HEK293 (cell line): ENCODE measurements at regions not wholly inside any gene's neighbourhood (a gene's known extent, or its start where the extent isn't known, plus 50 kb on each side); places are given as distances from the start of the nearest gene placed in this dataset.

Experiments used
- BCL6B ChIP-seq: fragments of 450-650 bp; formaldehyde crosslinking; IDR thresholded peaks from 2 replicates; pipeline ENCODE4 v1.5.1; 2017; ENCODE audit warnings: missing biosample characterization, missing genetic modification characterization
- CTCF ChIP-seq: fragments of 450-650 bp; formaldehyde crosslinking; IDR thresholded peaks from 2 replicates; pipeline ENCODE4 v1.5.1; 2016; ENCODE audit warnings: missing biosample characterization, missing genetic modification characterization
- MEIS1 ChIP-seq: sonication (generic); formaldehyde crosslinking; IDR thresholded peaks from 2 replicates; pipeline ENCODE4 v1.8.1; 2022; ENCODE audit warnings: missing genetic modification reagents, mild to moderate bottlenecking, borderline replicate concordance
- MYNN ChIP-seq: fragments of 450-650 bp; formaldehyde crosslinking; IDR thresholded peaks from 2 replicates; pipeline ENCODE4 v1.5.1; 2016; ENCODE audit warnings: missing biosample characterization, missing genetic modification characterization, borderline replicate concordance
- YY1 ChIP-seq: fragments of 450-650 bp; formaldehyde crosslinking; IDR thresholded peaks from 2 replicates; pipeline ENCODE4 v1.5.1; 2018; ENCODE audit warnings: missing biosample characterization, missing genetic modification characterization
- ZBTB10 ChIP-seq: fragments of 450-650 bp; formaldehyde crosslinking; IDR thresholded peaks from 2 replicates; pipeline ENCODE4 v1.5.1; 2016; ENCODE audit warnings: missing biosample characterization, missing genetic modification characterization
- ZBTB11 ChIP-seq: fragments of 450-650 bp; formaldehyde crosslinking; conservative IDR thresholded peaks from 2 replicates; pipeline ENCODE4 v1.5.1; 2016; ENCODE audit warnings: low read depth, missing biosample characterization, missing genetic modification characterization
- ZBTB17 ChIP-seq: fragments of 450-650 bp; formaldehyde crosslinking; IDR thresholded peaks from 2 replicates; pipeline ENCODE4 v1.5.1; 2016; ENCODE audit warnings: missing biosample characterization, missing genetic modification characterization
- ZBTB48 ChIP-seq: fragments of 450-650 bp; formaldehyde crosslinking; IDR thresholded peaks from 2 replicates; pipeline ENCODE4 v1.5.1; 2016; ENCODE audit warnings: missing biosample characterization, missing genetic modification characterization
- ZFP37 ChIP-seq: fragments of 450-650 bp; formaldehyde crosslinking; IDR thresholded peaks from 2 replicates; pipeline ENCODE4 v1.5.1; 2016; ENCODE audit warnings: missing biosample characterization, missing genetic modification characterization
- ZNF133 ChIP-seq: fragments of 450-650 bp; formaldehyde crosslinking; IDR thresholded peaks from 2 replicates; pipeline ENCODE4 v1.5.1; 2016; ENCODE audit warnings: missing biosample characterization, missing genetic modification characterization
- ZNF146 ChIP-seq: fragments of 450-650 bp; formaldehyde crosslinking; IDR thresholded peaks from 2 replicates; pipeline ENCODE4 v1.5.1; 2016; ENCODE audit warnings: missing biosample characterization, missing genetic modification characterization
- ZNF560 ChIP-seq: fragments of 450-650 bp; formaldehyde crosslinking; IDR thresholded peaks from 2 replicates; pipeline ENCODE4 v1.5.1; 2017; ENCODE audit warnings: missing biosample characterization, missing genetic modification characterization, borderline replicate concordance
- ZNF704 ChIP-seq: fragments of 450-650 bp; formaldehyde crosslinking; IDR thresholded peaks from 2 replicates; pipeline ENCODE4 v1.5.1; 2016; ENCODE audit warnings: missing biosample characterization, missing genetic modification characterization

GRCh38 chr2:167715932-167716331, 531.5 kb downstream of the STK39 start:
- TF ChIP-seq ZBTB17 (tag by site-specific recombination): no peak
- TF ChIP-seq ZBTB11: no peak
- no peak for TF ChIP-seq CTCF (tag by site-specific recombination)
- no peak for TF ChIP-seq BCL6B
- TF ChIP-seq ZNF133 (tag by site-specific recombination): no peak
- TF ChIP-seq ZBTB48 (tag by site-specific recombination): no peak
- no peak for TF ChIP-seq MEIS1
- TF ChIP-seq ZNF560 (tag by site-specific recombination): no peak
- no peak for TF ChIP-seq ZBTB10 (tag by site-specific recombination)
- no peak for TF ChIP-seq MYNN (tag by site-specific recombination)
- no peak for TF ChIP-seq ZNF146
- TF ChIP-seq ZFP37 (tag by site-specific recombination): no peak
- TF ChIP-seq YY1 (tag by site-specific recombination): no peak
- TF ChIP-seq ZNF704: no peak
